Mammary epithelial cell (primary cell): ENCODE measurements at regions not wholly inside any gene's neighbourhood (a gene's known extent, or its start where the extent isn't known, plus 50 kb on each side); places are given as distances from the start of the nearest gene placed in this dataset.

Experiments
- EZH2 ChIP-seq: IDR thresholded peaks from 2 replicates; pipeline ENCODE4 v1.6.1; 2012; ENCODE audit warnings: low read length, inconsistent platforms, borderline replicate concordance
- TF ChIP-seq, protein P1 (sequence below), 2 donors: IDR thresholded peaks in 1 of 2; conservative IDR thresholded peaks in 1 of 2; 2 replicates each; pipeline ENCODE4 v1.5.1; 2011 to 2012; ENCODE audit warnings: inconsistent platforms in 2 of 2, low read length in 2 of 2, mild to moderate bottlenecking in 2 of 2, control low read depth in 1 of 2, low read depth in 1 of 2; ENCODE audit not compliant: insufficient read depth in 1 of 2; ENCODE audit errors: extremely low read depth in 1 of 2

DNA sequence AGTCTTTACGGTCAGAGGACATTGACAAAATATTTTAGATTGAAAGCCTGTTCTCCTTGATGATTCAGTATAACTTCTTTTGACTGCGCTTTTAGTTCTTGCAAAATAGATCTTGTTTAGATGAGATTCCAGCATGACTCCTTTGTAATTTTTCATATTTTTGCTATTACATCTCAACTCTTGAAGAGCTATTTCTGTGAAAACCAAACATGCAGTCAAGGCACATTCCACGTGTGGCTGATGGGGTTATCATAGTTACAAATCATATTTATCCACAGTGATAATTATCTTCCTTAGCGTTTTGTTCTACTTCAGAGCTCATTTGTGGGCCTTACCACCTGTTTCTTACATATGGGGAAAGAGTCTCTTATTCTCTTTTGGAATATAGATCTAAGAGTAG lies 238.8 kb upstream of the DMRT1 start:
- TF ChIP-seq, protein P1, sequence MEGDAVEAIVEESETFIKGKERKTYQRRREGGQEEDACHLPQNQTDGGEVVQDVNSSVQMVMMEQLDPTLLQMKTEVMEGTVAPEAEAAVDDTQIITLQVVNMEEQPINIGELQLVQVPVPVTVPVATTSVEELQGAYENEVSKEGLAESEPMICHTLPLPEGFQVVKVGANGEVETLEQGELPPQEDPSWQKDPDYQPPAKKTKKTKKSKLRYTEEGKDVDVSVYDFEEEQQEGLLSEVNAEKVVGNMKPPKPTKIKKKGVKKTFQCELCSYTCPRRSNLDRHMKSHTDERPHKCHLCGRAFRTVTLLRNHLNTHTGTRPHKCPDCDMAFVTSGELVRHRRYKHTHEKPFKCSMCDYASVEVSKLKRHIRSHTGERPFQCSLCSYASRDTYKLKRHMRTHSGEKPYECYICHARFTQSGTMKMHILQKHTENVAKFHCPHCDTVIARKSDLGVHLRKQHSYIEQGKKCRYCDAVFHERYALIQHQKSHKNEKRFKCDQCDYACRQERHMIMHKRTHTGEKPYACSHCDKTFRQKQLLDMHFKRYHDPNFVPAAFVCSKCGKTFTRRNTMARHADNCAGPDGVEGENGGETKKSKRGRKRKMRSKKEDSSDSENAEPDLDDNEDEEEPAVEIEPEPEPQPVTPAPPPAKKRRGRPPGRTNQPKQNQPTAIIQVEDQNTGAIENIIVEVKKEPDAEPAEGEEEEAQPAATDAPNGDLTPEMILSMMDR (conservative IDR thresholded peaks at IDR 0.05 in 1 of 2, IDR thresholded peaks at IDR 0.05 in 1 of 2; ENCODE audit: extremely low read depth in 1 of 2, insufficient read depth in 1 of 2, low read depth in 1 of 2, low read length in 2 of 2) = no peak
- TF ChIP-seq EZH2 = no peak
